GM12891 (cell line): ENCODE measurements at regions not wholly inside any gene's neighbourhood (a gene's known extent, or its start where the extent isn't known, plus 50 kb on each side); places are given as distances from the start of the nearest gene placed in this dataset.
A peak's percentile ranks its signal among the peaks of the same experiment; 100 is the strongest.

Experiments
- DNase-seq: peaks from one replicate; pipeline ENCODE4 v3.0.0; 2011; ENCODE audit warnings: low spot score; ENCODE audit not compliant: insufficient read length
- FAIRE-seq: peaks from 2 replicates; lab custom pipeline; 2011; peaks lifted over from hg19 to GRCh38; lab: Jason Lieb, UNC
- PAX5 ChIP-seq: IDR thresholded peaks from 2 replicates; pipeline ENCODE4 v1.6.1; 2011; ENCODE audit warnings: low read length, moderate library complexity, mild to moderate bottlenecking; ENCODE audit not compliant: insufficient read depth, severe bottlenecking
- POLR2A ChIP-seq: IDR thresholded peaks from 2 replicates; pipeline ENCODE4 v1.6.1; 2011; ENCODE audit warnings: low read depth, low read length, control low read depth
- POLR2AphosphoS5 ChIP-seq: IDR thresholded peaks from 2 replicates; pipeline ENCODE4 v1.6.1; 2011; ENCODE audit warnings: low read depth, low read length, control low read depth
- POU2F2 ChIP-seq: IDR thresholded peaks from 2 replicates; pipeline ENCODE4 v1.6.1; 2011; ENCODE audit warnings: low read depth, mild to moderate bottlenecking, control low read depth, low read length, moderate library complexity
- SPI1 ChIP-seq: IDR thresholded peaks from 2 replicates; pipeline ENCODE4 v1.6.1; 2011; ENCODE audit warnings: low read depth, low read length, control low read depth
- TAF1 ChIP-seq: IDR thresholded peaks from 2 replicates; pipeline ENCODE4 v1.6.1; 2011; ENCODE audit warnings: low read depth, low read length, control low read depth

GRCh38 chr2:121969766-121970639 is 214.6 kb downstream of the TSN start:
- TF ChIP-seq POLR2AphosphoS5 (no peak), SPI1 (no peak), TAF1 (no peak), PAX5 (no peak), POU2F2 (no peak), POLR2A (no peak)
- no peak for DNase-seq
- no peak for FAIRE-seq

GRCh38 chr2:121972203-121972602 is 216.8 kb downstream of the TSN start:
- DNase-seq, result no peak

DNA sequence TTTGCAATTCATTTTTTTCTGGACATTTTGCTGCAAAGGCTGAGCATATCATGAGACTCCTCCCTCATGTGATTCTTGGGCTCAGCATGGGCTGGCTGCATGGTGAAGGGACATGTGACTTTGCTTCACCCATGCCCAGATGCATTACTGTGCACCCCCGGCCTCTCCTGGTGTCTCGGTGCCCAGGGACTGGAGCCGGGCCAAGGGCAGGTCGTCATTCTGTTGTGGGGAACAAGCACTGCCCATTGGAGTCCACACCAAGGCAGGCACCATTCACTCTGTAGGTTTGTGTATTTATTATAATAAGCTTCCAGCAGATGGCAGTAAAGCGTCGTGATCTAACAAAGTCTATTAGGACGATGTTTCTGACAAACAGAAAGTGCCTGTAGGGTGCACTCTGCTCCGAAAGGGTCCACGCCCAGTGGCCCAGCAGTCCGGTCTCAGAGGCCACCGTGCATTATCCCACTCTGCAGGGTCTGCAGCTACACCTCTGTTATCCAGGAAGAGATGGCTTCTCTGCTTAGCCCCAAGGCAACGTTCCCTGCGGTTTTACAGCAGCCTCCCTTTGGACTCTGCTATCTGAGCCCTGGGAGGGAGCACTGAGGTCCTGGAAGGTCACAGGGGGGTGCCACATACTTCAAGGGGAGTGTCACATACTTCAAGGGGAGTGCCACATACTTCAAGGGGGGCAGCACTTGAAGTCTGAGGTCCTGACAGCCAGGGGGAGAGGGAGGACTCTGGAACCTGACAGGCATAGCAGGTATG is 219.6 kb downstream of the TSN start:
- FAIRE-seq (peak; percentile 88), DNase-seq (peak; percentile 40)

More at GRCh38 chr2:121972203-121972602, 216.8 kb downstream of the TSN start:
- TF ChIP-seq SPI1 (no peak), TAF1 (no peak)
- FAIRE-seq, result no peak

GRCh38 chr2:121976926-121977325 is 221.5 kb downstream of the TSN start:
- FAIRE-seq (no peak), DNase-seq (no peak)
- TF ChIP-seq TAF1, result no peak
- no peak for TF ChIP-seq POU2F2
- TF ChIP-seq POLR2A, result no peak
- no peak for TF ChIP-seq POLR2AphosphoS5
- TF ChIP-seq PAX5, result no peak
- TF ChIP-seq SPI1, result no peak

More for the DNA sequence above, 219.6 kb downstream of the TSN start:
- TF ChIP-seq TAF1 (no peak), POLR2A (no peak), POLR2AphosphoS5 (no peak), SPI1 (no peak)

- no peak for TF ChIP-seq PAX5
- TF ChIP-seq POLR2A, result no peak
- TF ChIP-seq POLR2AphosphoS5, result no peak
- no peak for TF ChIP-seq SPI1
- no peak for TF ChIP-seq TAF1
- no peak for TF ChIP-seq POU2F2
- no peak for DNase-seq
- peak; percentile 60 for FAIRE-seq
These were observed 221.9 kb downstream of the TSN start for GRCh38 chr2:121977326-121977725.

GRCh38 chr2:121992700-121993099 is 237.2 kb downstream of the TSN start:
- FAIRE-seq (no peak), DNase-seq (no peak)
- TF ChIP-seq POU2F2, result no peak
- TF ChIP-seq PAX5, result no peak
- TF ChIP-seq POLR2AphosphoS5, result no peak
- no peak for TF ChIP-seq TAF1
- TF ChIP-seq SPI1, result no peak
- no peak for TF ChIP-seq POLR2A

- TF ChIP-seq TAF1 (no peak), PAX5 (no peak), POU2F2 (no peak)
- DNase-seq (no peak), FAIRE-seq (no peak)
These were observed 238.2 kb downstream of the TSN start for GRCh38 chr2:121993682-121994081.

- TF ChIP-seq POLR2A, result no peak
- no peak for TF ChIP-seq POLR2AphosphoS5
- TF ChIP-seq TAF1, result no peak
- TF ChIP-seq PAX5, result no peak
- no peak for TF ChIP-seq SPI1
- TF ChIP-seq POU2F2, result no peak
- no peak for FAIRE-seq
- no peak for DNase-seq
These were observed 239.1 kb downstream of the TSN start for GRCh38 chr2:121994238-121995206.

- TF ChIP-seq SPI1 (no peak), POU2F2 (no peak), PAX5 (no peak), POLR2AphosphoS5 (no peak), TAF1 (no peak), POLR2A (no peak)
- FAIRE-seq, result no peak
- no peak for DNase-seq
These were observed 243.3 kb downstream of the TSN start for GRCh38 chr2:121998751-121999150.
